PC-9 (cell line): ENCODE measurements at regions not wholly inside any gene's neighbourhood (a gene's known extent, or its start where the extent isn't known, plus 50 kb on each side); places are given as distances from the start of the nearest gene placed in this dataset.

ENCODE experiments used
- EZH2 ChIP-seq: fragments of 200-600 bp; sonication (generic); IDR thresholded peaks from 2 replicates; pipeline ENCODE4 v1.8.0; 2017; ENCODE audit warnings: antibody characterized with exemption, low read depth
- TF ChIP-seq, protein P1 (sequence below): fragments of 200-600 bp; sonication (generic); conservative IDR thresholded peaks from 2 replicates; pipeline ENCODE4 v1.6.1; 2017; ENCODE audit warnings: mixed run types, antibody characterized with exemption, mild to moderate bottlenecking, moderate library complexity

GRCh38 chr13:69459346-69459745, 648.3 kb upstream of the ATXN8OS start:
- TF ChIP-seq, protein P1, sequence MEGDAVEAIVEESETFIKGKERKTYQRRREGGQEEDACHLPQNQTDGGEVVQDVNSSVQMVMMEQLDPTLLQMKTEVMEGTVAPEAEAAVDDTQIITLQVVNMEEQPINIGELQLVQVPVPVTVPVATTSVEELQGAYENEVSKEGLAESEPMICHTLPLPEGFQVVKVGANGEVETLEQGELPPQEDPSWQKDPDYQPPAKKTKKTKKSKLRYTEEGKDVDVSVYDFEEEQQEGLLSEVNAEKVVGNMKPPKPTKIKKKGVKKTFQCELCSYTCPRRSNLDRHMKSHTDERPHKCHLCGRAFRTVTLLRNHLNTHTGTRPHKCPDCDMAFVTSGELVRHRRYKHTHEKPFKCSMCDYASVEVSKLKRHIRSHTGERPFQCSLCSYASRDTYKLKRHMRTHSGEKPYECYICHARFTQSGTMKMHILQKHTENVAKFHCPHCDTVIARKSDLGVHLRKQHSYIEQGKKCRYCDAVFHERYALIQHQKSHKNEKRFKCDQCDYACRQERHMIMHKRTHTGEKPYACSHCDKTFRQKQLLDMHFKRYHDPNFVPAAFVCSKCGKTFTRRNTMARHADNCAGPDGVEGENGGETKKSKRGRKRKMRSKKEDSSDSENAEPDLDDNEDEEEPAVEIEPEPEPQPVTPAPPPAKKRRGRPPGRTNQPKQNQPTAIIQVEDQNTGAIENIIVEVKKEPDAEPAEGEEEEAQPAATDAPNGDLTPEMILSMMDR = no peak
- no peak for TF ChIP-seq EZH2
